OCI-LY3 (cell line): ENCODE measurements at regions not wholly inside any gene's neighbourhood (a gene's known extent, or its start where the extent isn't known, plus 50 kb on each side); places are given as distances from the start of the nearest gene placed in this dataset.
"Not testable (repeated sequence)": the region's sequence is repeated elsewhere in the genome, so short reads cannot be mapped to it uniquely, and the experiment has no call there.

Experiments
- CTCF ChIP-seq: fragments of 200-600, 300-600 bp; sonication (generic); IDR thresholded peaks from 2 replicates; pipeline ENCODE4 v1.5.1; 2014; ENCODE audit warnings: antibody characterized with exemption, low read length, low read depth
- EZH2phosphoT487 ChIP-seq: fragments of 200-600 bp; shearing (Covaris generic); IDR thresholded peaks from 2 replicates; pipeline ENCODE4 v1.6.1; 2018; ENCODE audit warnings: antibody characterized with exemption, mixed run types, low read depth

DNA sequence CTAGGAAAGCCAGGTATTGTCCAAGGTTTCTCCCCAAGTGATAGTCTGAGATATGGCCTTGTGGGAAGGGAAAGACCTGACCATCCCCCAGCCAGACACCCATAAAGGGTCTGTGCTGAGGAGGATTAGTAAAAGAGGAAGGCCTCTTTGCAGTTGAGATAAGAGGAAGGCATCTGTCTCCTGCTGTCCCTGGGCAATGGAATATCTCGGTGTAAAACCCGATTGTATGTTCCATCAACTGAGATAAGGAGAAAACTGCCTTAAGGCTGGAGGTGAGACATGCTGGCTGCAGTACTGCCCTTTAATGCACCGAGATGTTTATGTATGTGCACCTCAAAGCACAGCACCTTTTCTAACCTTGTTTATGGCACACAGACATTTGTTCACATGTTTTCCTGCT lies 805.9 kb downstream of the FOXD4L5 start:
- not testable (repeated sequence) for TF ChIP-seq CTCF, EZH2phosphoT487
